Adipocyte (in vitro differentiated cells): ENCODE measurements at regions not wholly inside any gene's neighbourhood (a gene's known extent, or its start where the extent isn't known, plus 50 kb on each side); places are given as distances from the start of the nearest gene placed in this dataset.
"Not testable (repeated sequence)": the region's sequence is repeated elsewhere in the genome, so short reads cannot be mapped to it uniquely, and the experiment has no call there.

Source experiments
- DNase-seq: peaks from one replicate; pipeline ENCODE4 v3.0.0-alpha.2; 2015; ENCODE audit warnings: low read depth
- H3K27me3 ChIP-seq: replicated peaks from 2 replicates; pipeline ENCODE4 v1.7.0; 2013; ENCODE audit warnings: mild to moderate bottlenecking, low read length, moderate library complexity; ENCODE audit not compliant: control insufficient read depth, insufficient read depth
- H3K36me3 ChIP-seq: 2 replicates; pipeline ENCODE4 v1.7.0; 2013; ENCODE audit warnings: low read length, mild to moderate bottlenecking, moderate library complexity; ENCODE audit not compliant: control insufficient read depth, insufficient read depth, severe bottlenecking
- H3K4me1 ChIP-seq: 2 replicates; pipeline ENCODE4 v1.7.0; 2013; ENCODE audit warnings: mild to moderate bottlenecking, low read length, moderate library complexity; ENCODE audit not compliant: control insufficient read depth, insufficient read depth
- H3K4me3 ChIP-seq: 2 replicates; pipeline ENCODE4 v1.7.0; 2013; ENCODE audit warnings: mild to moderate bottlenecking, low read length, moderate library complexity
- H3K9ac ChIP-seq: 2 replicates; pipeline ENCODE4 v1.7.0; 2013; ENCODE audit warnings: mild to moderate bottlenecking, low read length, moderate library complexity
- H3K9me3 ChIP-seq: 2 replicates; pipeline ENCODE4 v1.7.0; 2013; ENCODE audit warnings: mild to moderate bottlenecking, low read length, moderate library complexity; ENCODE audit not compliant: control insufficient read depth

DNA sequence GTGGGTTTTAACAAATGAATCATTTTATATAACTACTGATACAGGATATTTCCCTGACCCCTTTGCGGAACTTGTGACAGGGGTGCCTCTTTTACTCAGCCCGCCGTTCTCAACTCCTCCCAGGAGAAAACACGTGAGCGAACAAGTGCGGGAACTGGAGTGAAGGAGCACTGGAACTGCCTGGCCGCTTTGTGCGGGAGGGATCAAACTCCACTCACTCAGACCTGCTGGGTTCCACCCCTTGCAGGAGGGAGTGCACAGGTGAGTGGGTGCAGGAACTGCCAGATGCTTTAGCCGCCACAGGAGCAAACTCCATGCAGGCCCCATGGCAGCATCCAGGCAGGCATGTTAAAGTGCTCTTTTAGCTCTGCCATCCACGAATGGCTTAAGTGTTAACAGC lies 513.4 kb upstream of the GRM3 start:
- Histone ChIP-seq H3K27me3 (no peaks in the 10 kb centered on the region), H3K9me3 (peaks cover 4% of the 10 kb centered on the region), H3K4me3 (no peak overlapping the region), H3K36me3 (no peaks in the 10 kb centered on the region), H3K9ac (no peak overlapping the region), H3K4me1 (no peaks in the 10 kb centered on the region)
- no peak for DNase-seq

DNA sequence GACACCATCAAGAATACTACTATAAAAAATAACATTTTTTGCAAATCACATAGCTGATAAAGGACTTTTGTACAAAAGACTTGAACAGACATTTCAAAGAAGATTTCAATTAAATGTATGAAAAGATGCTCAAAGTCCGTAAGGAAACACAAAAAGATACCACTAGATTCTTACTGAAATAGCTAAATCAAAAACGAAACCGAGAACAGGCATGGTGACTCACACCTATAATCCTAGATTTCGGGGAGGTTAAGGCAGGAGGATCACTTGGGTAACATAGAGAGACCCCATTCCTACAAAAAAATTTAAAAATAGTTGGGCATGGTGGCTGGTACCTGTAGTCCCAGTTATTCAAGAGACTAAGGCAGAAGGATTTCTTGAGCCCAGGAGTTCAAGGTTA lies 520.2 kb upstream of the GRM3 start:
- Histone ChIP-seq H3K4me3 (no peak overlapping the region), H3K9me3 (no peaks in the 10 kb centered on the region), H3K9ac (no peak overlapping the region), H3K36me3 (no peaks in the 10 kb centered on the region), H3K27me3 (no peaks in the 10 kb centered on the region), H3K4me1 (no peaks in the 10 kb centered on the region)
- DNase-seq: no peak

DNA sequence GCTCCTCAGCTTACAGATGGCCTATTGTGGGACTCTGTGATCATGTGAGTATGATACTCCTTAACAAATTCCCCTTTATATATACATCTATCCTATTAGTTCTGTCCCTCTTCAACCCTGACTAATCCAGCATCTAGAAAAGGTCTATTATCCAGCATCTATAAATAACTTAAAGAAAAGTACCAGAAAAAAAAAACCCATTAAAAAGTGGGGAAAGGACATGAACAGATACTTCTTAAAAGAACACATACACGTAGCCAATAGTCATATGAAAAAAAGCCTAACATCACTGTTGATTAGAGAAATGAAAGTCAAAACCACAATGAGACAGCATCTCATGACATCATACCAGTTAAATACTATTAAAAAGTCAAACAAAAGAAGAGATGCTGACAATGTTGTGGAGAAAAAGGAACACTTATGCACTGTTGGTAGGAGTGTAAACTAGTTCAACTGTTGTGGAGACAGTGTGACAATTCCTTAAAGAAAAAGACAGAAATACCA lies 549.5 kb upstream of the GRM3 start:
- no peaks in the 10 kb centered on the region for H3K4me1 ChIP-seq
- no peaks in the 10 kb centered on the region for H3K36me3 ChIP-seq
- no peak overlapping the region for H3K9ac ChIP-seq
- no peak overlapping the region for H3K4me3 ChIP-seq
- peaks cover 10% of the 10 kb centered on the region for H3K9me3 ChIP-seq
- H3K27me3 ChIP-seq: no peaks in the 10 kb centered on the region
- no peak for DNase-seq

DNA sequence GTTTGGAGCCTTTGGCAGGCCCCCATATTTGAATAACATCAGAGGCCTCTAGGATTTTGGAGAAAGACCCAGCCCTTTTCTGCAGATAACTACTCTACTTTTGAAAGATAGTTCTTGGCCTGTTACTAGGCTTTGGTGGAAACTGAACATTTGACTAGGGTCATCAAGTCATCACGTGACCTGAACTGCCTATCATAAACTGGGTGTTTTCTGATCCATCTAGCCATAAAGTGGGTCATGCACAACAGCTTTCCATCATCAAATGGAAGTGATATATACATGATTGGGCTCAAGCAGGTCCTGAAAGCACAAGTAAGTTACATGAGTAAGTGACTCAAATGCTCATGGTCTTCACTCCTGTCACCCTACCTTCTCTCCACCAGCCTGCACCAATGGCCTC lies 552.3 kb upstream of the GRM3 start:
- Histone ChIP-seq H3K4me3 (no peak overlapping the region), H3K27me3 (no peaks in the 10 kb centered on the region), H3K36me3 (no peaks in the 10 kb centered on the region), H3K9ac (no peak overlapping the region), H3K4me1 (no peaks in the 10 kb centered on the region), H3K9me3 (peaks cover 12% of the 10 kb centered on the region)
- DNase-seq: no peak

DNA sequence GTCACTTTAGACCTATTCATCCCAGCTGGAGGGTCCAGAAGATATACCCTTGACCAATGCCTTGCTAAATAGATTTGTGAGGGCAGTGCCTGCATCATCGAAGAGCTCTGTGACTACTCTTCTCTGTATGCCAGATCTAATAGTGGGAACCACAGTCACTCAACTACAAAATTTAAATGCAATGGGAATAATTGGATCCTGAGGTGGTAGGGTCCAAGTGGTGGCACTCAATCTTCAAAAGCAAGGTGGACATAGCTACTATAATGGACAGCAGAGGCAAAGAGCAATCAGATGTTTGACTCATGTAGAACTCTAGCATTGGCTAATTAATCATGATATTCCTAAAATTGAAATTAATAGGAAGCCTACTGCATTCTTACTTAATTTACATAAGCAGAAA lies 554.3 kb upstream of the GRM3 start:
- DNase-seq: no peak
- H3K4me1 ChIP-seq: no peaks in the 10 kb centered on the region
- H3K9ac ChIP-seq: no peak overlapping the region
- no peak overlapping the region for H3K4me3 ChIP-seq
- H3K9me3 ChIP-seq: peaks cover 12% of the 10 kb centered on the region
- no peaks in the 10 kb centered on the region for H3K27me3 ChIP-seq
- no peaks in the 10 kb centered on the region for H3K36me3 ChIP-seq

DNA sequence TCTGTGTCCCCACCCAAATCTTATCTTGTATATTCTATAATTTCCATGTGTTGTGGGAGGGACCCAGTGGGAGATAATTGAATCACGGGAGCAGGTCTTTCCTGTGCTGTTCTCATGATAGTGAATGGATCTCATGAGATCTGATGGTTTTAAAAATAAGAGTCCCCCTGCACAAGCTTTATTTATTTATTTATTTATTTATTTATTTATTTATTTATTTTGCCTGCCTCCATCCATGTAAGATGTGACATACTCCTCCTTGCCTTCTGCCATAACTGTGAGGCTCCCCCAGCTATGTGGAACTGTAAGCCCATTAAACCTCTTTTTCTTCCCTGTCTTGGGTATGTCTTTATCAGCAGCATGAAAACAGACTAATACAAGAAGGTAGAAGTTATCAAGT lies 579.1 kb upstream of the GRM3 start:
- H3K4me3 ChIP-seq, H3K9ac ChIP-seq, H3K27me3 ChIP-seq, DNase-seq, H3K36me3 ChIP-seq, H3K4me1 ChIP-seq, H3K9me3 ChIP-seq: not testable (repeated sequence)

DNA sequence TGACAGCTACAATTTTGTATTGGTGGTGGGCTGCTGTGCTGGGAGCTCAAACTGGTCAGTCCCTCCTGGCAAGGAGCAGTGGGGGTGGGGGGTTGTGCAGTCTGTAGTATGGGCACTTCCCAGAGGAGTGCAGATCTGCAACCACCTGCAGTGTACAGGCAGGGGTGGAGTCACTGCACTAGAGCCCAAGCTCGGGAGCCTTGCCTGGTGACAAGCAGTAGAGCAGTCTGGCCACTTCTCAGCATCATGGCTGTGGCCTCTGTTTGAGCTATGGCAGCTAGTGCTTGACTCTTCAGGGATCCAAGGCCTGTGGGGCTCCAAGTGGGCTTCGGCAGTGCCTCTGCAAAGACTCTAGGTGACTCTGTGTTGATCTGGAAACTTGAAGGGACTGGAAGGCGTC lies 585.1 kb upstream of the GRM3 start:
- Histone ChIP-seq H3K4me3 (no peak overlapping the region), H3K9ac (no peak overlapping the region), H3K36me3 (no peaks in the 10 kb centered on the region), H3K9me3 (peaks cover 11% of the 10 kb centered on the region), H3K4me1 (no peaks in the 10 kb centered on the region), H3K27me3 (no peaks in the 10 kb centered on the region)
- DNase-seq: no peak

DNA sequence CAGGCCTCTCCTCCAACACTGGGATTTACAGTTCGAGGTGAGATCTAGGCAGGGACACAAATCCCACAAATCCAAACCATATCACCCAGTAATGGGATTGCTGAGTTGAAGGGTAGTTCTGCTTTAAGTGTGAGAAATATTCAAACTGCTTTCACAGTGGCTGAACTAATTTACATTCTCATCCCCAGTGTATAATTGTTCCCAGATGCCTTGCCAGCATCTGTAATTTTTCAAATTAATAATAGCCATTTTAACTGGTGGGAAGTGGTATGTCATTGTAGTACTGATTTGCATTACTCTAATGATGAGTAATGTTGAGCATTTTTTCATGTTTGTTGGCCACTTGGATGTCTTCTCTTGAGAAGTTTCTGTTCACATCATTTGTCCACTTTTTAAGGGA lies 592.8 kb upstream of the GRM3 start:
- Histone ChIP-seq H3K9ac (no peak overlapping the region), H3K9me3 (no peaks in the 10 kb centered on the region), H3K27me3 (no peaks in the 10 kb centered on the region), H3K4me1 (no peaks in the 10 kb centered on the region), H3K4me3 (no peak overlapping the region), H3K36me3 (no peaks in the 10 kb centered on the region)
- no peak for DNase-seq

DNA sequence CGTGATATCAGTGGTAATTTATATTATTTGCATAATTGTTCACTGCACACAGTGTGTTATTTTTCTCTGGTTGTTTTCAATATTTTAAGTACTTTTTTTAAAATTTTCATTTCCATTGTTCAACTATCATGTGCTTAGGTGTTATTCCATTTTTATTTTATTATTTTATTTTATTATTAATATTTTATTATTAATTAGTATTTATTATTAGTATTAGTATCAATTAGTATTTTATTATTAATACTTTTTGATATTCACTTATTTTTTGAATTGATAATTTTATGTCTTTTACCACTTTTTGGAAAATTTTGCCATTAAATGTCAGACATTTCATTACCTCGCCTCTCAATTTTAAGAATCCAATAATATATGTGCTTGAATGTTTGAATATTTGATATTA lies 593.8 kb upstream of the GRM3 start:
- no peaks in the 10 kb centered on the region for H3K36me3 ChIP-seq
- H3K4me1 ChIP-seq: no peaks in the 10 kb centered on the region
- no peak overlapping the region for H3K9ac ChIP-seq
- H3K4me3 ChIP-seq: no peak overlapping the region
- no peaks in the 10 kb centered on the region for H3K27me3 ChIP-seq
- DNase-seq: no peak
- no peaks in the 10 kb centered on the region for H3K9me3 ChIP-seq

DNA sequence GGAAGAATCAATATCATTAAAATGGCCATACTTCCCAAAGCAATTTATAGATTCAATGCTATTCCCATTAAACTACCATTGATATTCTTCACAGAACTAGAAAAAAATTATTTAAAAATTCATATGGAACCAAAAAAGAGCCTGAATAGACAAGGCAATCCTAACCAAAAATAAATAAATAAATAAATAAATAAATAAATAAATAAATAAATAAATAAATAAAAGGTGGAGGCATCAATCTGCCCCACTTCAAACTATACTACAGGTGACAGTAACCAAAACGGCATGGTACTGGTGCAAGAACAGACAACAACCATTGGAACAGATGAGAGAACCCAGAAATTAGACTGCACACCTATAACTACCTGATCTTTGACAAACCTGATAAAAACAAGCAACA lies 598.5 kb upstream of the GRM3 start:
- H3K4me3 ChIP-seq, DNase-seq: not testable (repeated sequence)

DNA sequence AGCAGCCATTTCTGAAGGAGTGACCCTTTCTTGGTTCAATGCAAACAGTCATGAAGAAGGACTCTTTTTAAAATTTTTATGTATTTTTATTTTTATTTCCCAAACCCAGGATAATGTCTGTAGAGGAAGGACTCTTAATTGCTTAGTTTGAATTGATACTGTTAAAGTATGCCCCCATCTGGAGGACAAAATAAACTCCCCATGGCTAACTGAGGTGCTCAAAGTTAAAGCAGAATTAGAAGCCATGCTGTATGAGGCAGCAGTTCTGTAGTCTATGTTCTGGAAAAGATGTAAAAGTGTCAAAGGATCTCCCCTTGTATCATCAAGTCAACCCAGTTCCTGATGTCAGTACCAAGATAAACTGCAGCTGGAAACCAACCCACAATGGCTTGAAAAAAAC lies 617.9 kb upstream of the GRM3 start:
- Histone ChIP-seq H3K4me1 (no peaks in the 10 kb centered on the region), H3K9me3 (no peaks in the 10 kb centered on the region), H3K36me3 (no peaks in the 10 kb centered on the region), H3K27me3 (no peaks in the 10 kb centered on the region), H3K9ac (no peak overlapping the region), H3K4me3 (no peak overlapping the region)
- no peak for DNase-seq

More for the DNA sequence above, 598.5 kb upstream of the GRM3 start:
- H3K27me3 ChIP-seq, H3K9me3 ChIP-seq, H3K9ac ChIP-seq, H3K36me3 ChIP-seq, H3K4me1 ChIP-seq: not testable (repeated sequence)

DNA sequence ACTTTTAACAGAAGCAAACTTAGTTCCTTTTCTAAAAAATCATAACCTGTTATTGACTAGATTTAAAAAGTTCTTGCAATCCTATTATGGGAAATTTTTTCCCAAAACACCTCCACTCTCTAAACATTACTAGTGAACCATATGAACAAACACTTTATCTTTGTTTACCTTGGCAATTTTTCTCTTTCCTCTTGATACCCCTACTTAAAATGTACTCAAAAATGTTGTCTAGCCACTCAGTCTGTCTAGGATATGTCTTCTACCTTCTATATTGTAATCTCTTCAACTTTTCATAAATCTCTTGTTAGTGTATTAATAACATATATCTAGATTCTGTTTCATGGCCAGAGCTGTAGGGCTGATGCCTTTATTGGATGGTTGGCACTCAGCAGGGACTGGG lies 630.0 kb upstream of the GRM3 start:
- H3K36me3 ChIP-seq: no peaks in the 10 kb centered on the region
- H3K9me3 ChIP-seq: no peaks in the 10 kb centered on the region
- no peak overlapping the region for H3K4me3 ChIP-seq
- H3K9ac ChIP-seq: no peak overlapping the region
- H3K4me1 ChIP-seq: no peaks in the 10 kb centered on the region
- H3K27me3 ChIP-seq: no peaks in the 10 kb centered on the region
- no peak for DNase-seq
